Stimulated activated CD8-positive, alpha-beta memory T cell treated with anti-CD3 and anti-CD28 coated beads, Interleukin-4, amount 100 ng/mL, for 48 hours (primary cell): ENCODE measurements at regions not wholly inside any gene's neighbourhood (a gene's known extent, or its start where the extent isn't known, plus 50 kb on each side); places are given as distances from the start of the nearest gene placed in this dataset.
"Not testable (repeated sequence)": the region's sequence is repeated elsewhere in the genome, so short reads cannot be mapped to it uniquely, and the experiment has no call there.

Experiments
- DNase-seq: peaks from one replicate; pipeline ENCODE4 v3.0.0-alpha.2; 2020

- no peak for DNase-seq
These were observed 279.2 kb upstream of the FGF16 start for GRCh38 chrX:77167993-77168392.

GRCh38 chrX:77174680-77175519 lies 272.3 kb upstream of the FGF16 start:
- DNase-seq = no peak

- DNase-seq = no peak
These were observed 246.5 kb upstream of the FGF16 start for GRCh38 chrX:77200663-77201062.

GRCh38 chrX:77223046-77223445 lies 224.1 kb upstream of the FGF16 start:
- no peak for DNase-seq

GRCh38 chrX:77264490-77264889 lies 182.7 kb upstream of the FGF16 start:
- DNase-seq = no peak

- no peak for DNase-seq
These were observed 171.8 kb upstream of the FGF16 start for GRCh38 chrX:77275392-77275791.

GRCh38 chrX:77276742-77277141 lies 170.4 kb upstream of the FGF16 start:
- DNase-seq = no peak

GRCh38 chrX:77277911-77278310 lies 169.3 kb upstream of the FGF16 start:
- no peak for DNase-seq

- not testable (repeated sequence) for DNase-seq
These were observed 167.8 kb upstream of the FGF16 start for GRCh38 chrX:77279373-77279772.

- DNase-seq = no peak
These were observed 153.7 kb upstream of the FGF16 start for GRCh38 chrX:77293331-77293995.

- DNase-seq = no peak
These were observed 148.9 kb upstream of the FGF16 start for GRCh38 chrX:77298296-77298695.

GRCh38 chrX:77298790-77299189 lies 148.4 kb upstream of the FGF16 start:
- DNase-seq = no peak

GRCh38 chrX:77299549-77299948 lies 147.6 kb upstream of the FGF16 start:
- DNase-seq = no peak

GRCh38 chrX:77342004-77342403 lies 105.2 kb upstream of the FGF16 start:
- no peak for DNase-seq

GRCh38 chrX:77346859-77347258 lies 100.3 kb upstream of the FGF16 start:
- no peak for DNase-seq

GRCh38 chrX:77347572-77347971 lies 99.6 kb upstream of the FGF16 start:
- DNase-seq = no peak

GRCh38 chrX:77389891-77390290 lies 57.3 kb upstream of the FGF16 start:
- no peak for DNase-seq

GRCh38 chrX:77390365-77390764 lies 56.8 kb upstream of the FGF16 start:
- not testable (repeated sequence) for DNase-seq

GRCh38 chrX:77396781-77397180 lies 50.4 kb upstream of the FGF16 start:
- no peak for DNase-seq
